ENCODE measurements at regions not wholly inside any gene's neighbourhood (a gene's known extent, or its start where the extent isn't known, plus 50 kb on each side); places are given as distances from the start of the nearest gene placed in this dataset.

- Histone ChIP-seq H3K4me1 (ENCODE audit: control insufficient read depth, insufficient read depth, low read length) (no peaks in the 10 kb centered on the region), H3K27me3 (ENCODE audit: control insufficient read depth, insufficient read depth, low read length) (no peaks in the 10 kb centered on the region), H3K9me3 (ENCODE audit: control insufficient read depth, insufficient read depth, low read length) (no peaks in the 10 kb centered on the region), H3K36me3 (ENCODE audit: control insufficient read depth, insufficient read depth, low read length) (no peaks in the 10 kb centered on the region), H3K4me3 (ENCODE audit: low read length) (no peak overlapping the region), H3K27ac (ENCODE audit: low read length) (no peak overlapping the region)
- no peak for DNase-seq (ENCODE audit: low read depth, low spot score)
- no CpG with 5 or more reads among the region's 7 CpGs for WGBS (ENCODE audit: insufficient coverage, insufficient read length)
Observed at GRCh38 chr14:73800970-73801515, 50.6 kb upstream of the PTGR2 start.

DNA sequence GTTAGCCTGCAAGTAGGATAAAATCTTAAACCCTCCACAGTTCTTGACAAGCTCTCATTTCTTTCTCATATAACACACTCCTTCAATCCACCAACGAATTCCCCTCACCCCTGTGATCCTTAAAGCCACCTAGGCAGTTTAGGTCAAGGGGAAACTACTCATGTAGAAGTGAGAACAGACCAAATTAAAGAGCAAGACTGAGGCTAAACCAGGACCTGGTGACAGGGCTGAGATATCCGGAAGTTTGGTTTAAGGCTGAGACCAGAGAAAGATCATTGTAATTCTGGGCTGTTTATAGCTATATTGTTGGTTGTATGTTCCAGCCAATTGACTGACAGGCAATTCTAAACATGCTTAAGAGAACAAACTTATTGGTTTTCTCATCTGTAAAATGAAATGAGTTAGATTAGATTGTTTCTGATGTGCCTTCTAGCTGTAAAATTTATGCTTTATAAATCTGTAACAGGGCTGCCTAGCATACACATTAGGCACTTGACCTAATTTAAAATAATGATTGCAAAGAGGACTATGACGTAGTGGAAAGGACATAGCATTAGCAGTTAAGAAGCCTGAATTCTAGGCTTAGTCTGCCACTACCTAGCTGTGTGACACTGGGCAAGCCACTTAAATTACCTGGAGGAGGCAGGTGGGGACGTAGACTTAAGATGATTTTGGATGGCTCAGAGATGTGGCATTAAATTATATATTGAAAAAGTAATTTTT is 53.9 kb upstream of the PTGR2 start:
- no peak overlapping the region for H3K27ac ChIP-seq (ENCODE audit: low read length)

GRCh38 chr14:73796893-73797542 is 54.6 kb upstream of the PTGR2 start:
- no peak overlapping the region for H3K4me3 ChIP-seq (ENCODE audit: low read length)
- no peaks in the 10 kb centered on the region for H3K36me3 ChIP-seq (ENCODE audit: control insufficient read depth, insufficient read depth, low read length)
- no peaks in the 10 kb centered on the region for H3K9me3 ChIP-seq (ENCODE audit: control insufficient read depth, insufficient read depth, low read length)
- H3K27me3 ChIP-seq (ENCODE audit: control insufficient read depth, insufficient read depth, low read length), result no peaks in the 10 kb centered on the region
- no peaks in the 10 kb centered on the region for H3K4me1 ChIP-seq (ENCODE audit: control insufficient read depth, insufficient read depth, low read length)
- WGBS (ENCODE audit: insufficient coverage, insufficient read length), result no CpG with 5 or more reads among the region's 4 CpGs
- DNase-seq (ENCODE audit: low read depth, low spot score), result no peak
- no peak overlapping the region for H3K27ac ChIP-seq (ENCODE audit: low read length)

More for the DNA sequence above, 53.9 kb upstream of the PTGR2 start:
- no peaks in the 10 kb centered on the region for H3K4me1 ChIP-seq (ENCODE audit: control insufficient read depth, insufficient read depth, low read length)
- H3K27me3 ChIP-seq (ENCODE audit: control insufficient read depth, insufficient read depth, low read length), result no peaks in the 10 kb centered on the region
- H3K9me3 ChIP-seq (ENCODE audit: control insufficient read depth, insufficient read depth, low read length), result no peaks in the 10 kb centered on the region
- H3K36me3 ChIP-seq (ENCODE audit: control insufficient read depth, insufficient read depth, low read length), result no peaks in the 10 kb centered on the region
- H3K4me3 ChIP-seq (ENCODE audit: low read length), result no peak overlapping the region
- 100% methylated on average over 1 of the region's 4 CpGs for WGBS (ENCODE audit: insufficient coverage, insufficient read length)
- DNase-seq (ENCODE audit: low read depth, low spot score), result no peak

DNA sequence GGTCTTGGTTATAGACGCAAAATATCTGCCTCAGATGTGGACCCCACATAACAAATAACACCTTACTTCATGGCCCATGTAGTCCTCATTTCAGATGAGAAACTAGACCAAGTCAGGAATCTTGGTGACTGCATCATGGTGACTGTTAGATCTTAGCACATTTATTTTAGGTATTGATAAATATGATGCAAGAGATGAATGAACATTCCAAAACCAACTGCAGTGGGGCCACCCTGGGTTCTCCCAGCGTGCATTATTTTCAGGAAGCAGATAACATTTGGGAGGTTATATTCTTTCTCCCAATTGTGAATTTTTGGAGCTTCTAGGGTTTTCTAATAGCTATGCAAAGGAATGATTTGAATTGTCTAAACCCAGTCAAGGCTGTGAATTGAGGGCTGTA is 55.2 kb upstream of the PTGR2 start:
- Histone ChIP-seq H3K27ac (ENCODE audit: low read length) (no peak overlapping the region), H3K4me3 (ENCODE audit: low read length) (no peak overlapping the region), H3K27me3 (ENCODE audit: control insufficient read depth, insufficient read depth, low read length) (no peaks in the 10 kb centered on the region), H3K36me3 (ENCODE audit: control insufficient read depth, insufficient read depth, low read length) (no peaks in the 10 kb centered on the region), H3K4me1 (ENCODE audit: control insufficient read depth, insufficient read depth, low read length) (no peaks in the 10 kb centered on the region), H3K9me3 (ENCODE audit: control insufficient read depth, insufficient read depth, low read length) (no peaks in the 10 kb centered on the region)
- no CpG with 5 or more reads among the region's 2 CpGs for WGBS (ENCODE audit: insufficient coverage, insufficient read length)
- DNase-seq (ENCODE audit: low read depth, low spot score), result no peak

DNA sequence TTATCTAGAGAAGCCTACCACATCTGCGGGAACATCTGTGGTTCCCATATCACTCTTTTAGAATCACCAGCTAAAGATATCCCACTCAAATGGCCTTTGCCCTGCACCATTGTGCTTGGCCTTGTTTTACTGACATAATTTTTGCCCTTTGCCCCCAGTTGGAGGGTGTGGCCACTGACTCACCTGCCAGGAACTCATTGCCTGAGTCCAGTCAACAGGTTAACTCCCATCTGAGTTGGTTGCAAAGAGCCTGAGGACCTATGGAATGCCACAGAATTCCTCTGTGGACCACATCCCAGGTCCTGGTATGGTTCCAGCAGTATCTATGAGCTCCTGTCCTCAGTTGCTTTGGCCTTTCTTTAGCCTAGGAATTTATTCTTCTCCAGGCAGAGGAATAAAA is 55.7 kb upstream of the PTGR2 start:
- Histone ChIP-seq H3K4me3 (ENCODE audit: low read length) (no peak overlapping the region), H3K9me3 (ENCODE audit: control insufficient read depth, insufficient read depth, low read length) (no peaks in the 10 kb centered on the region), H3K36me3 (ENCODE audit: control insufficient read depth, insufficient read depth, low read length) (no peaks in the 10 kb centered on the region), H3K27me3 (ENCODE audit: control insufficient read depth, insufficient read depth, low read length) (no peaks in the 10 kb centered on the region), H3K4me1 (ENCODE audit: control insufficient read depth, insufficient read depth, low read length) (no peaks in the 10 kb centered on the region), H3K27ac (ENCODE audit: low read length) (no peak overlapping the region)
- no CpG with 5 or more reads among the region's 1 CpG for WGBS (ENCODE audit: insufficient coverage, insufficient read length)
- no peak for DNase-seq (ENCODE audit: low read depth, low spot score)

- no CpG with 5 or more reads among the region's 3 CpGs for WGBS (ENCODE audit: insufficient coverage, insufficient read length)
- Histone ChIP-seq H3K4me1 (ENCODE audit: control insufficient read depth, insufficient read depth, low read length) (no peaks in the 10 kb centered on the region), H3K27ac (ENCODE audit: low read length) (no peak overlapping the region), H3K27me3 (ENCODE audit: control insufficient read depth, insufficient read depth, low read length) (no peaks in the 10 kb centered on the region), H3K4me3 (ENCODE audit: low read length) (no peak overlapping the region), H3K9me3 (ENCODE audit: control insufficient read depth, insufficient read depth, low read length) (no peaks in the 10 kb centered on the region), H3K36me3 (ENCODE audit: control insufficient read depth, insufficient read depth, low read length) (no peaks in the 10 kb centered on the region)
- no peak for DNase-seq (ENCODE audit: low read depth, low spot score)
Observed at GRCh38 chr14:73795466-73795865, 56.2 kb upstream of the PTGR2 start.

DNA sequence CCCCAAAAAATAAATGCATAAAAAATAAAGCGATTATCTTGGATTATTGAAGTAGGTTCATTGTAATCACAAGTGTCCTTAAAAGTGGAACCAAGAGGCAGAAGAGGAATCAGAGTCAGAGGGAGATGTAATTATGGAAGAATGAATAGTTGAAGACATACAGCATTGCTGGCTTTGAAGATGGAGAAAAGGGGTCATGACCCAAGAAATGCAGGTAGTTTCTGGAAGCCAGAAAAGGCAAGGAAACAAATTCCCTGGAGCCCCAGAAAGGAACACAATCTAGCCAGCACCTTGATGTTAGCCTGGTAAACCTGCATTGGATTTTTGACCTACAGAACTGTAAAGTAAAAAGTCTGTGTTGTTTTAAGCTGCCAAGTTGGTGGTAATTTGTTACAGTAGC is 57.5 kb upstream of the PTGR2 start:
- no peaks in the 10 kb centered on the region for H3K36me3 ChIP-seq (ENCODE audit: control insufficient read depth, insufficient read depth, low read length)
- H3K27ac ChIP-seq (ENCODE audit: low read length), result no peak overlapping the region
- H3K4me1 ChIP-seq (ENCODE audit: control insufficient read depth, insufficient read depth, low read length), result no peaks in the 10 kb centered on the region
- no peak overlapping the region for H3K4me3 ChIP-seq (ENCODE audit: low read length)
- no peaks in the 10 kb centered on the region for H3K9me3 ChIP-seq (ENCODE audit: control insufficient read depth, insufficient read depth, low read length)
- DNase-seq (ENCODE audit: low read depth, low spot score), result no peak
- no peaks in the 10 kb centered on the region for H3K27me3 ChIP-seq (ENCODE audit: control insufficient read depth, insufficient read depth, low read length)
- no CpG with 5 or more reads among the region's 1 CpG for WGBS (ENCODE audit: insufficient coverage, insufficient read length)

DNA sequence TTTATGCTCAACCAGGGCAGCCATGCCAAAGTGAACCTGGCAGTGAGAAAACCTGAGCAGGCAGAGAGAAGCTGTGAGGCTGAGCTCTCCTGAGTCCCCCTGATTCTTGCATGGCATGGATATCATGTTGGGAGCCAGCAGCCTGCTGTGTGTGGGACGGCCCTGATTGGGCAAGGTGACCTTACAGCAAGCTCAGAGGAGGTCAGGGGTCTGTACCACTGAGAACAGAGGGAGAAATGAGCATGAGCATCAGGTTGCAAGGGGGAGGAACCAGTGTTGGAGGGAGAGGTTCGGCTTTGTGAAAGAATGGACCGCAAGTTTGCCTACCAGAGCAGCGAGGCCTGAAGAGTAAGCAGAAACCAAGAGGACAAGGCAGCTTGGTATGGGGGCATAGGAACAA is 59.1 kb upstream of the PTGR2 start:
- no peak overlapping the region for H3K4me3 ChIP-seq (ENCODE audit: low read length)
- H3K27ac ChIP-seq (ENCODE audit: low read length), result no peak overlapping the region
- peaks cover 8% of the 10 kb centered on the region; the same call in 1 of the 2 replicates for H3K27me3 ChIP-seq (ENCODE audit: control insufficient read depth, insufficient read depth, low read length)
- no CpG with 5 or more reads among the region's 4 CpGs for WGBS (ENCODE audit: insufficient coverage, insufficient read length)
- DNase-seq (ENCODE audit: low read depth, low spot score), result no peak
- no peaks in the 10 kb centered on the region for H3K9me3 ChIP-seq (ENCODE audit: control insufficient read depth, insufficient read depth, low read length)
- H3K4me1 ChIP-seq (ENCODE audit: control insufficient read depth, insufficient read depth, low read length), result peaks cover 1% of the 10 kb centered on the region; the same call in 1 of the 2 replicates
- H3K36me3 ChIP-seq (ENCODE audit: control insufficient read depth, insufficient read depth, low read length), result no peaks in the 10 kb centered on the region

DNA sequence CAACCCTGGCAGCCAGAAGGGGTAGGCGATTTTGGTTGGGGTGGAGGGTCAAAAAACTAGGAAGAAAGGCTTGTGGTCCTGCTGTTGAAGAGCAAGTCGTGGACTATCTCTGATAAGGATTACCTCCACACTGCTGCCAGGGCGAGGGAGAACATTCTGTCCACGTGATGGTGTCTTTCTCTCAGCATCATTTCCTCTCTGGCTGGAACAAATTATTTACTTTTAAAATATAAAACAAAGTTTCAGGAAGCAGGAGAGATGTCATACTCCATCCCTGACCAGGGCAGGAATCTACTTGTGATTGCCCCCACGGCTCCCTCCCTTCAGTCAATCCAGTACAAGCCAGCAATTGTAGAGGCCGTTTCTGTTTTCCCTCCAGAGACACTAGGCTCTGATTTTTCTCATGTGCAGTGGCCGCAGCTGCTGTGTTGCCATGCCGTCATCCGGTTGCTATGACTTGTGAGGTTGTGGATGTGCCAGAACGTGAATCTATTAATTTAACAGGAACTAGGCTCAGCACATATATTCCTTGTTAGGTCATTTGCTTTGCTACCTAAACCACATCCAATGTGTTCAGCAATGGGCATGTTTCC is 61.5 kb upstream of the PTGR2 start:
- Histone ChIP-seq H3K4me3 (ENCODE audit: low read length) (no peak overlapping the region), H3K36me3 (ENCODE audit: control insufficient read depth, insufficient read depth, low read length) (no peaks in the 10 kb centered on the region), H3K27ac (ENCODE audit: low read length) (no peak overlapping the region), H3K9me3 (ENCODE audit: control insufficient read depth, insufficient read depth, low read length) (no peaks in the 10 kb centered on the region), H3K27me3 (ENCODE audit: control insufficient read depth, insufficient read depth, low read length) (peaks cover 18% of the 10 kb centered on the region; the same call in 1 of the 2 replicates), H3K4me1 (ENCODE audit: control insufficient read depth, insufficient read depth, low read length) (peaks cover 1% of the 10 kb centered on the region; the same call in 1 of the 2 replicates)
- no peak for DNase-seq (ENCODE audit: low read depth, low spot score)
- WGBS (ENCODE audit: insufficient coverage, insufficient read length), result no CpG with 5 or more reads among the region's 10 CpGs

DNA sequence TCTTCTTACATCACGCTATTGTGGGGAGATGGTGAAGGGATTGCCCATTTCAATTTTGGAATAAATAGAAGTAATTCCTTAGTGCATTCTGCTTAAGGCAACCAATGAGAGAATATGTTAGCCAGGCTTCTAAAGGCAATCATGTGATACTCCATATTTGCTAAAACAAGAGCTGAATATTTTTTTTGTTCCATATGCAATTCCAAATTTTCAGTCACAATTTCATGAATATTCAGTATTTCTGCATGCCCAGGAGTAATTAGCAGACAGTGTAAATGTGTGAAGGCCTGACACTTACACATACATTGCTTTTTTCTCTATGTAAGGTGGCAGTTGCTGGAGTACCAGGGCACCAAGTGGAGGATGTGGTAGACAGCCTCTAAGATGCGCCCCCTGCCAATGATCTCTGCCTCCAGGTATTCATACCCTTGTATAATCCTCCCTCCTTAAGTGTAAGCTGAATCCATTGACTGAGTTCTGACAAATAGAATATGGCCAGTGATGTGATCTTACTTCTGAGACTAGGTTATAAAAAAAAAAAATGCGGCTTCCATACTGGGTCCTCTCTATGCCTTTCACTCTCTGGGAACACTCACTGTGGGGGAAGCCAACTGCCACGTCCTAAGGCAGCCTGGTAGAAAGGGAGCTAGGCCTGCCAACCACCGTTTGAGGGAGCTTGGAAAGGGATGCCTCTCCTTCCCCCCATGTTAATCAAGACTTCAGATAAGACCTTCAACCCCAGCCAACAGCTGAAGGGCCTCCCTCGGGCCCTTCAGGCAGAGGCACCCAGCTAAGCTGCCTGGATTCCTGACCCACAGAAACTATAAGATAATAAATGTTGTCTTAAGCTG is 62.7 kb upstream of the PTGR2 start:
- DNase-seq (ENCODE audit: low read depth, low spot score), result no peak
- H3K27me3 ChIP-seq (ENCODE audit: control insufficient read depth, insufficient read depth, low read length), result peaks cover 26% of the 10 kb centered on the region; the same call in 1 of the 2 replicates
- no peak overlapping the region for H3K4me3 ChIP-seq (ENCODE audit: low read length)
- H3K36me3 ChIP-seq (ENCODE audit: control insufficient read depth, insufficient read depth, low read length), result no peaks in the 10 kb centered on the region
- WGBS (ENCODE audit: insufficient coverage, insufficient read length), result no CpG with 5 or more reads among the region's 6 CpGs
- peaks cover 3% of the 10 kb centered on the region; the same call in 1 of the 2 replicates for H3K4me1 ChIP-seq (ENCODE audit: control insufficient read depth, insufficient read depth, low read length)
- H3K27ac ChIP-seq (ENCODE audit: low read length), result no peak overlapping the region
- no peaks in the 10 kb centered on the region for H3K9me3 ChIP-seq (ENCODE audit: control insufficient read depth, insufficient read depth, low read length)
